K562 (cell line): ENCODE measurements at regions not wholly inside any gene's neighbourhood (a gene's known extent, or its start where the extent isn't known, plus 50 kb on each side); places are given as distances from the start of the nearest gene placed in this dataset.
A peak's percentile ranks its signal among the peaks of the same experiment; 100 is the strongest.

Experiments used
- ATAC-seq: fragments of 200-7000 bp; cut with Tn5 transposase; 3 replicates; pipeline ENCODE4 v1.9.1; 2020; ENCODE audit warnings: moderate library complexity
- BruUV-seq: library from RNA; stranded (reverse); fragments of 400-500 nt; replicated peaks from 2 replicates; lab custom pipeline; 2021; lab: Mats Ljungman, UMichigan
- CTCF ChIA-PET: fragments of 300-600 bp; formaldehyde crosslinking; extraction: SDS; loops from one replicate; lab custom pipeline; 2021; ENCODE audit warnings: low intra/inter-chr PET ratio; lab: Yijun Ruan, JAX
- POLR2A ChIA-PET: fragments of 300-600, 350-650 bp; sonication (Branson Sonifier 250); formaldehyde crosslinking; extraction: SDS; loops from one replicate; lab custom pipeline; 2021; ENCODE audit warnings: antibody characterized with exemption, inconsistent platforms; lab: Yijun Ruan, JAX
- DNase-seq, 4 experiments: peaks; one replicate each; pipeline versions ENCODE4 v3.0.0 to v3.0.0-alpha.2; 2011 to 2018; ENCODE audit warnings: low spot score in 3 of 4, mixed read lengths in 3 of 4; ENCODE audit errors: extremely low read depth in 1 of 4
- FAIRE-seq: peaks from 2 replicates; lab custom pipeline; 2011; peaks lifted over from hg19 to GRCh38; lab: Jason Lieb, UNC
- H2AFZ ChIP-seq: 2 replicates; pipeline ENCODE4 v1.6.0; 2011; ENCODE audit warnings: low read depth, low read length, control low read depth, inconsistent platforms
- H3K27ac ChIP-seq: fragments of 200-600 bp; 3 replicates; pipeline ENCODE4 v1.8.0; 2011; ENCODE audit warnings: low read depth, mild to moderate bottlenecking, control low read depth, inconsistent platforms, low read length, moderate library complexity, mixed read lengths; ENCODE audit errors: extremely low read depth
- H3K27me3 ChIP-seq, 2 experiments: fragments of 300-600 bp in 1 of 2; 2 replicates in 1 of 2; 3 replicates in 1 of 2; pipeline versions ENCODE4 v1.6.0 to v1.8.0; 2011; ENCODE audit warnings: inconsistent platforms in 2 of 2, low read length in 2 of 2, mild to moderate bottlenecking in 1 of 2, mixed read lengths in 1 of 2, moderate library complexity in 1 of 2; ENCODE audit not compliant: control insufficient read depth in 2 of 2, insufficient read depth in 2 of 2
- H3K36me3 ChIP-seq: fragments of 300-600 bp; 3 replicates; pipeline ENCODE4 v1.8.0; 2011; ENCODE audit warnings: mild to moderate bottlenecking, low read length, inconsistent platforms; ENCODE audit not compliant: control insufficient read depth, insufficient read depth
- H3K4me1 ChIP-seq, 2 experiments: fragments of 200-600 bp in 1 of 2; replicated peaks in 1 of 2; 2 replicates in 1 of 2; 3 replicates in 1 of 2; pipeline versions ENCODE4 v1.5.1 to v1.8.0; 2011; ENCODE audit warnings: inconsistent platforms in 2 of 2, low read length in 2 of 2, mild to moderate bottlenecking in 1 of 2, mixed read lengths in 1 of 2, moderate library complexity in 1 of 2; ENCODE audit not compliant: control insufficient read depth in 2 of 2, insufficient read depth in 2 of 2
- H3K4me2 ChIP-seq: 2 replicates; pipeline ENCODE4 v1.6.1; 2011; ENCODE audit warnings: low read length, control low read depth, inconsistent platforms, mixed read lengths; ENCODE audit not compliant: insufficient read depth
- H3K4me3 ChIP-seq: fragments of 200-600 bp; sonication (generic), shearing (Covaris generic); 2 replicates; pipeline ENCODE4 v1.5.1; 2016; ENCODE audit warnings: control low read depth, inconsistent platforms
- H3K79me2 ChIP-seq: fragments of 200-600 bp; 3 replicates; pipeline ENCODE4 v1.8.0; 2011; ENCODE audit warnings: low read length, inconsistent platforms; ENCODE audit not compliant: control insufficient read depth, insufficient read depth
- H3K9ac ChIP-seq, 2 experiments: 2 replicates each; pipeline versions ENCODE4 v1.6.0 to v1.6.1; 2011; ENCODE audit warnings: low read depth in 2 of 2, low read length in 2 of 2, control low read depth in 1 of 2, inconsistent platforms in 1 of 2, mild to moderate bottlenecking in 1 of 2, mixed read lengths in 1 of 2; ENCODE audit not compliant: insufficient read depth in 1 of 2
- H3K9me1 ChIP-seq: one replicate; pipeline ENCODE4 v1.6.0; 2011; ENCODE audit warnings: inconsistent platforms, mild to moderate bottlenecking, low read length, moderate library complexity; ENCODE audit not compliant: control insufficient read depth, insufficient read depth
- H3K9me3 ChIP-seq: replicated peaks from 2 replicates; pipeline ENCODE4 v1.5.1; 2011; ENCODE audit warnings: low read depth, low read length, inconsistent platforms; ENCODE audit not compliant: control insufficient read depth, insufficient read depth
- H4K20me1 ChIP-seq: replicated peaks from 2 replicates; pipeline ENCODE4 v1.6.1; 2011; ENCODE audit warnings: low read length, inconsistent platforms, mixed read lengths; ENCODE audit not compliant: control insufficient read depth, insufficient read depth
- FOXK2 ChIP-seq, 2 experiments: fragments of 450-650 bp; IDR thresholded peaks in 1 of 2; conservative IDR thresholded peaks in 1 of 2; 2 replicates each; pipeline ENCODE4 v1.6.1; 2016; ENCODE audit warnings: low read depth in 2 of 2, mild to moderate bottlenecking in 1 of 2
- MCM2 ChIP-seq: fragments of 450-650 bp; IDR thresholded peaks from 2 replicates; pipeline ENCODE4 v1.6.1; 2017; ENCODE audit warnings: low read depth, mild to moderate bottlenecking
- NONO ChIP-seq, 2 experiments: fragments of 200-400 bp in 1 of 2; fragments of 450-650 bp in 1 of 2; formaldehyde crosslinking in 1 of 2; IDR thresholded peaks; 2 replicates each; pipeline ENCODE4 v1.6.1; 2017; ENCODE audit warnings: low read depth in 2 of 2, mild to moderate bottlenecking in 2 of 2, moderate library complexity in 2 of 2, low read length in 1 of 2
- RBFOX2 ChIP-seq: fragments of 200-400 bp; formaldehyde crosslinking; IDR thresholded peaks from 2 replicates; pipeline ENCODE4 v1.6.1; 2017; ENCODE audit warnings: low read depth, mild to moderate bottlenecking, low read length, moderate library complexity
- RBM39 ChIP-seq: fragments of 200-400 bp; formaldehyde crosslinking; optimal IDR thresholded peaks from 2 replicates; pipeline ENCODE3; 2018; ENCODE audit warnings: low read depth, low read length
- ZFP36 ChIP-seq: fragments of 150-350 bp; IDR thresholded peaks from 2 replicates; pipeline ENCODE4 v1.6.1; 2018; ENCODE audit warnings: low read length, low read depth; ENCODE audit not compliant: partially characterized antibody
- ZNF41 ChIP-seq: fragments of 250-450 bp; sonication (Bioruptor Pico); conservative IDR thresholded peaks from 2 replicates; pipeline ENCODE4 v1.4.0; 2020; ENCODE audit warnings: mild to moderate bottlenecking
- ZNF436 ChIP-seq: fragments of 250-450, 450-650 bp; sonication (Bioruptor Pico); formaldehyde crosslinking; IDR thresholded peaks from 2 replicates; pipeline ENCODE4 v1.7.0; 2020; ENCODE audit warnings: mild to moderate bottlenecking
- WGBS: fragments of 100-300 bp; shearing (Covaris generic); methylation state at CpG from one replicate; pipeline ENCODE4 v1.1.6; 2016; ENCODE audit warnings: low coverage, mixed read lengths; ENCODE audit not compliant: insufficient coverage; ENCODE audit errors: missing lambda C conversion rate; 5-methylcytosine and 5-hydroxymethylcytosine counted together
- in situ Hi-C: fragments of 300-500 bp; cut with MboI; formaldehyde crosslinking; loops from 4 replicates; pipeline ENCODE4 v1.15.0; 2018; ENCODE audit warnings: inconsistent platforms, mixed read lengths
- intact Hi-C: fragments of 100-400 bp; cut with micrococcal nuclease; formaldehyde crosslinking; loops from 2 replicates; pipeline ENCODE4 v1.14.2; 2022
- TF ChIP-seq, protein P1 (sequence below): sonication (generic); formaldehyde crosslinking; IDR thresholded peaks from 2 replicates; pipeline ENCODE4 v1.8.1; 2023; ENCODE audit warnings: mild to moderate bottlenecking, missing genetic modification reagents
- TF ChIP-seq, protein P2 (sequence below), 2 experiments: fragments of 450-650 bp; IDR thresholded peaks; 2 replicates each; pipeline ENCODE4 v1.6.1; 2016; ENCODE audit warnings: mild to moderate bottlenecking in 2 of 2, borderline replicate concordance in 1 of 2, low read depth in 1 of 2, moderate library complexity in 1 of 2

DNA sequence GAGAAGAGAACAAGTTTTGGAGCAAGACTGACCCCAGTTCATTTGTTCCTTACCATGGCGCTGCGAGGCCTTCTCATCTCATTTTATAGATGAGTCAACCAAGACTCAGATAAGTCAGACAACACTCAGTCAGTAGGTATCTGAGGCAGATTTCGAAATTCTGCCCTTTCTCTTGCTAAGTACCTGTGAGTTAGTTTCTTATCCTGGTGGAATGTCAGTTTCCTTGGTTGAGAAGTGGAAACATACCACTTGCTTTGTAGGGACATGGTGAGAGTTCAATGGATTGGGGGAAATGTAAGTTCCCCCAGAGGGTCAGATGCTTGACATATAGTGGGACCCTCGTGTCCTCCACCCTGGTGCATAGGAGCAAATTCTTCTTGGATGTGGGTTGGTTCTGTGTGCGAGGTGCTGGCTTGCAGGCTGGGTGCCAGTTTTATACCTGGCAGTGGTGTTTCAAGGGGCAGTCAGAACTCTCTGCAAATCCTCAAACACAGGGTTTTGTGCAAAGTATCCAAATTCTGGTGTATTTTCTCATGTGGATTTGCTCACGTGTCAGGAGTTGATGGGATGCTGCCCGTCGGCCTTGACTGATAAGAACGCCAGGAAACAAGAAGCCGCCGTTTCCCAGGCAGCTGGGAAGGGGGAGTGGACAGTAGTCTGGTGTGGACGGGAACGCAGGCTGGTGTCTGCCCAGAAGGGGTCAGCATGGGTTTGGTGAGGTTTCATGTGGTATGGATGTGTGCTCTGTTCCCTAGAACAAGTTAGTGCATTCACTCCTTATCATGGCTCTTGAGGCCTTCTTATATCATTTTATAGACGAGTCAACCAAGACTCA lies 61.1 kb upstream of the CIBAR2 start:
- Histone ChIP-seq H3K4me2 (peak overlapping the region; percentile 81), H3K9me3 (no peaks in the 10 kb centered on the region), H3K79me2 (peaks cover 87% of the 10 kb centered on the region), H3K9me1 (no peaks in the 10 kb centered on the region), H2AFZ (0 out of 2 replicates have a peak overlapping the region, but pooled peaks have one; percentile 8), H3K4me1 (peaks cover 43 to 78% of the 10 kb centered on the region in 2 experiments), H3K4me3 (peak overlapping the region; percentile 45; the same call in 1 of the 2 replicates), H3K27ac (peak overlapping the region; percentile 71), H4K20me1 (peaks cover 58% of the 10 kb centered on the region), H3K27me3 (no peaks in the 10 kb centered on the region), H3K36me3 (peaks cover 43% of the 10 kb centered on the region; the same call in 1 of the 3 replicates), H3K9ac (peak overlapping the region; percentile 63 to 69; a peak in 2 of 4 replicates)
- CTCF ChIA-PET, result no interaction called here
- DNase-seq (peak; percentile 76 to 86 (median 79)), ATAC-seq (peak; percentile 62), FAIRE-seq (peak; percentile 89)
- POLR2A ChIA-PET, result interaction anchor here (0.7 to 3.2 kb wide), 6 partner anchors 8 to 211 kb away, joined by 3 to 10 read pairs (median 3); no protein-coding TSS in a partner anchor
- in situ Hi-C loops (no loop called here), intact Hi-C loops (loop anchor here (2.0 kb wide), 1 partner anchor 59 kb away; no protein-coding TSS in a partner anchor)
- BruUV-seq, result no TSS peak
- WGBS, result 11% methylated on average over 14 of the region's 14 CpGs
- TF ChIP-seq RBFOX2 (0 out of 2 replicates have a peak, but pooled peaks have one; percentile 2), ZNF41 (CRISPR knock-in tag) (no peak), RBM39 (no peak), FOXK2 (conservative IDR thresholded peaks at IDR 0.05 in 1 of 2, IDR thresholded peaks at IDR 0.05 in 1 of 2; ENCODE audit: low read depth in 2 of 2) (peak in 1 of 2 experiments; percentile 62; a peak in 2 of 4 replicates), NONO (IDR thresholded peaks at IDR 0.05; ENCODE audit: low read depth in 2 of 2, low read length in 1 of 2) (0 out of 4 replicates have a peak, but pooled peaks of 1 of the 2 experiments have one; percentile 14), ZFP36 (no peak), ZNF436 (CRISPR knock-in tag) (no peak), MCM2 (no peak)
- TF ChIP-seq, protein P1, sequence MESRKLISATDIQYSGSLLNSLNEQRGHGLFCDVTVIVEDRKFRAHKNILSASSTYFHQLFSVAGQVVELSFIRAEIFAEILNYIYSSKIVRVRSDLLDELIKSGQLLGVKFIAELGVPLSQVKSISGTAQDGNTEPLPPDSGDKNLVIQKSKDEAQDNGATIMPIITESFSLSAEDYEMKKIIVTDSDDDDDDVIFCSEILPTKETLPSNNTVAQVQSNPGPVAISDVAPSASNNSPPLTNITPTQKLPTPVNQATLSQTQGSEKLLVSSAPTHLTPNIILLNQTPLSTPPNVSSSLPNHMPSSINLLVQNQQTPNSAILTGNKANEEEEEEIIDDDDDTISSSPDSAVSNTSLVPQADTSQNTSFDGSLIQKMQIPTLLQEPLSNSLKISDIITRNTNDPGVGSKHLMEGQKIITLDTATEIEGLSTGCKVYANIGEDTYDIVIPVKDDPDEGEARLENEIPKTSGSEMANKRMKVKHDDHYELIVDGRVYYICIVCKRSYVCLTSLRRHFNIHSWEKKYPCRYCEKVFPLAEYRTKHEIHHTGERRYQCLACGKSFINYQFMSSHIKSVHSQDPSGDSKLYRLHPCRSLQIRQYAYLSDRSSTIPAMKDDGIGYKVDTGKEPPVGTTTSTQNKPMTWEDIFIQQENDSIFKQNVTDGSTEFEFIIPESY (CRISPR knock-in tag), result peak; percentile 48
- TF ChIP-seq, protein P2, sequence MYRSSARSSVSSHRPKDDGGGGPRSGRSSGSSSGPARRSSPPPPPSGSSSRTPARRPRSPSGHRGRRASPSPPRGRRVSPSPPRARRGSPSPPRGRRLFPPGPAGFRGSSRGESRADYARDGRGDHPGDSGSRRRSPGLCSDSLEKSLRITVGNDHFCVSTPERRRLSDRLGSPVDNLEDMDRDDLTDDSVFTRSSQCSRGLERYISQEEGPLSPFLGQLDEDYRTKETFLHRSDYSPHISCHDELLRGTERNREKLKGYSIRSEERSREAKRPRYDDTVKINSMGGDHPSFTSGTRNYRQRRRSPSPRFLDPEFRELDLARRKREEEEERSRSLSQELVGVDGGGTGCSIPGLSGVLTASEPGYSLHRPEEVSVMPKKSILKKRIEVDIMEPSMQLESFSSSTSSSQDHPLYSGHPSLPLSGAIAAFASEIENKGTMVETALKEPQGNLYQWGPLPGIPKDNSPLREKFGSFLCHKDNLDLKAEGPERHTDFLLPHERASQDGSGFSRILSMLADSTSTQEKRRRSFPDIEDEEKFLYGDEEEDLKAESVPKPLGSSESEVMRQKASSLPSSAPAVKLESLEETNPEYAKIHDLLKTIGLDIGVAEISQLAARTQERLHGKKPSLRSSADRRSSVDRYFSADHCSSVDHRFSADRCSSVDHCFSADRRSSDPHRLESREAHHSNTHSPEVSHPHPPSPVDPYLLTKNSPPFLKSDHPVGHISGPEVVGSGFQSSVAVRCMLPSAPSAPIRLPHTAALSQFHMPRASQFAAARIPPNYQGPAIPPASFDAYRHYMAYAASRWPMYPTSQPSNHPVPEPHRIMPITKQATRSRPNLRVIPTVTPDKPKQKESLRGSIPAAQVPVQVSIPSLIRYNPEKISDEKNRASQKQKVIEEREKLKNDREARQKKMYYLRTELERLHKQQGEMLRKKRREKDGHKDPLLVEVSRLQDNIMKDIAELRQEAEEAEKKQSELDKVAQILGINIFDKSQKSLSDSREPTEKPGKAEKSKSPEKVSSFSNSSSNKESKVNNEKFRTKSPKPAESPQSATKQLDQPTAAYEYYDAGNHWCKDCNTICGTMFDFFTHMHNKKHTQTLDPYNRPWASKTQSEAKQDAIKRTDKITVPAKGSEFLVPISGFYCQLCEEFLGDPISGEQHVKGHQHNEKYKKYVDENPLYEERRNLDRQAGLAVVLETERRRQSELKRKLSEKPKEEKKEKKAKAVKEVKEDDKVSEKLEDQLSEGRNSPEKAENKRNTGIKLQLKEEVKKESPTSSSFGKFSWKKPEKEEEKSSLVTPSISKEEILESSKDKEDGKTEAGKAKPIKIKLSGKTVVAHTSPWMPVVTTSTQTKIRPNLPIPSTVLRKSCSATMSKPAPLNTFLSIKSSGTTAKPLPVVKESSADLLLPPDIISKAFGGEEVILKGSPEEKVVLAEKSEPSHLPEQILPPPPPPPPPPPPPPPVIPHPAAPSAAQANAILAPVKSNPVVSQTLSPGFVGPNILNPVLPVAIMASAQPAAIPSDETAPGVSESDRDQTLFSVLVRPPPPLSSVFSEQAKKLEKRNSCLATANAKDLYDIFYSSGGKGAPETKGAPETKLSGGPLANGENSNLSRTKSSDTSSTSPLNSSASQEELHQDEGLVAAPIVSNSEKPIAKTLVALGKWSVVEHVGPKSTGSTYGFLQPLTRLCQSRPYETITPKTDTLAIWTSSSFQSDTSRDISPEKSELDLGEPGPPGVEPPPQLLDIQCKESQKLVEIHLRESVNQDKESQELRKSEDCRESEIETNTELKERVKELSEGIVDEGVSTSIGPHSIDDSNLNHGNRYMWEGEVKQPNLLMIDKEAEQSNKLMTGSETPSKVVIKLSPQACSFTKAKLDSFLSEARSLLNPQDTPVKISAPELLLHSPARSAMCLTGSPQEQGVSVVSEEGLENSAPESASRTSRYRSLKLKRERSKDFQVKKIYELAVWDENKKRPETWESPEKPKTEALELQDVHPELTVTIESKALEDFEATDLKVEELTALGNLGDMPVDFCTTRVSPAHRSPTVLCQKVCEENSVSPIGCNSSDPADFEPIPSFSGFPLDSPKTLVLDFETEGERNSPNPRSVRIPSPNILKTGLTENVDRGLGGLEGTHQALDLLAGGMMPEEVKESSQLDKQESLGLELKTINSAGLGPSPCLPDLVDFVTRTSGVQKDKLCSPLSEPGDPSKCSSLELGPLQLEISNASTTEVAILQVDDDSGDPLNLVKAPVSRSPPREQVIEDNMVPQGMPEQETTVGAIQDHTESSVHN (IDR thresholded peaks at IDR 0.05; ENCODE audit: borderline replicate concordance in 1 of 2, low read depth in 1 of 2), result no peak; a peak in 1 of 4 replicates
